AG09309 (cell line): ENCODE measurements at regions not wholly inside any gene's neighbourhood (a gene's known extent, or its start where the extent isn't known, plus 50 kb on each side); places are given as distances from the start of the nearest gene placed in this dataset.
A peak's percentile ranks its signal among the peaks of the same experiment; 100 is the strongest.

Experiments
- DNase-seq: peaks from one replicate; pipeline ENCODE4 v3.0.0-alpha.2; 2010; ENCODE audit warnings: low read depth
- H3K4me3 ChIP-seq: 2 replicates; pipeline ENCODE4 v1.5.1; 2011; ENCODE audit warnings: mild to moderate bottlenecking, low read depth, low read length, moderate library complexity; ENCODE audit not compliant: control insufficient read depth
- CTCF ChIP-seq: IDR thresholded peaks from 2 replicates; pipeline ENCODE4 v1.5.1; 2011; ENCODE audit warnings: mild to moderate bottlenecking, low read depth, low read length, inconsistent platforms; ENCODE audit not compliant: insufficient read depth, control insufficient read depth; ENCODE audit errors: missing control alignments

DNA sequence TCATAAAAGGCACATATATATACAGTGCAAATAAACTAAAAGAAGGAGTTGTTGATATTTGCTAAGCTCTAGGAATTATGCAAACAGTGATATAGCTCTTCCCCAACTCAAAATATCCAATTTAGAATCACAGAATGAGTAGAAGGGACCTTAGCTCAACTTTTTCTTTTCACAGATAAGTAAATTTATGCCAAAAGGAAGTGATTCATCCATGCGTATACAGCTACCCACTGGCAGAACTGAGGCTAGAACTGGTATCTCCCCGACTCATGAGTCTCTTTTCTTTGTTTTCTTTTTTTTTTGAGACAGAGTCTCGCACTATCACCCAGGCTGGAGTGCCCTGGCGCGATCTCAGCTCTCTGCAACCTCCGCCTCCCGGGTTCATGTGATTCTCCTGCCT lies 54.2 kb upstream of the SVIL start:
- TF ChIP-seq CTCF = no peak
- DNase-seq = peak; percentile 14
- H3K4me3 ChIP-seq = no peak overlapping the region

DNA sequence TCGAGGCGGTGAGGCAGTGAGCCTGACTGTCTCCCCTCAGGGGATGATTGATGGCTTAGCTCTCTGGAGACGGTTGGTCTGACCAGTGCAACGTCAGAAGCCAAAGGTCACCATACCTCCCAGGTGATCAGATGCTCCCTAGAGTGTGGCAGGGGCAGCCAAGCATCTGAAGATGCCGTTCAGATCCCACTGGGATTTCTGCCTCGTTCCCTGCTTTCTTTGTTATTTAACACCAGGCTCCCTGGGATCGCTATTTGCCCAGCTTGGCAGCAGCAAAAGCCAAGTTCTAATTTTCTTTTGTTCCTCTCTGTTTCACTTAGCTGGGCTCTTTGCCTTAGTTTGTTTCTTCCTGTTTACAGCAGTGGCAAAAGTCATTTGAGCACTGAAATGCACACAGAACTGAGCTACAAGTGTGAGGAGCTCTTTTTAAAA lies 53.5 kb upstream of the SVIL start:
- no peak for DNase-seq
- H3K4me3 ChIP-seq = no peak overlapping the region
- TF ChIP-seq CTCF = no peak

DNA sequence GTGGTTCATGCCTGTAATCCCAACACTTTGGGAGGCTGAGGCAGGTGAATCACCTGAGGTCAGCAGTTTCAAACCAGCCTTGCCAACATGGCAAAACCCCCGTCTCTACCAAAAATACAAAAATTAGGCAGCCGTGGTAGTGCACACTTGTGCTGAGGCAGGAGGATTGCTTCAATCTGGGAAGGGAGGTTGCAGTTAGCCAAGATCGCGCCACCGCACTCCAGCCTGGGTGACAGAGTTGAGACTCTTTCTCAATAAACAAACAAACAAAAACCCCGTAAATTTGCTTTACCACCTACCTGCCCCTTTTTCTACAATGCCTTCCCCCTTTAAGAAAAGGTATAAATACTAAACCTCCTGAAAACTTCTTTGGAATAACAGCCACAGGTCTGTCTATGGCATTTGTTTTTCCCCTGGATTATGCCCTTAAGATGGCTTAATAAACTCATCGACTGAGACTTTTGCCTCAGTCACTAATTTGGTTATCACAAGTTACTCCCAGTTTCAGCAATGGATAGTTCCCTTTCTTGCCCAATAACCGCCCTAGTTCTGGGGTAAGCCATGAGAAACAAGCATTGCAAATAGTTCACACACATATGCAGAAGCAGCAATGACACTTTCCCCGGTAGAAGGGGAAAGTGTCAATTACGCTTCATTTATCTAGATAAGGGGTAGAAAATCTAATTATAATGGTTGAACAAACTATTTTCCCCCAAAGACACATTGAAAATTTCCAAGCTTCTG lies 52.8 kb upstream of the SVIL start:
- H3K4me3 ChIP-seq = no peak overlapping the region
- DNase-seq = no peak
- TF ChIP-seq CTCF = no peak

DNA sequence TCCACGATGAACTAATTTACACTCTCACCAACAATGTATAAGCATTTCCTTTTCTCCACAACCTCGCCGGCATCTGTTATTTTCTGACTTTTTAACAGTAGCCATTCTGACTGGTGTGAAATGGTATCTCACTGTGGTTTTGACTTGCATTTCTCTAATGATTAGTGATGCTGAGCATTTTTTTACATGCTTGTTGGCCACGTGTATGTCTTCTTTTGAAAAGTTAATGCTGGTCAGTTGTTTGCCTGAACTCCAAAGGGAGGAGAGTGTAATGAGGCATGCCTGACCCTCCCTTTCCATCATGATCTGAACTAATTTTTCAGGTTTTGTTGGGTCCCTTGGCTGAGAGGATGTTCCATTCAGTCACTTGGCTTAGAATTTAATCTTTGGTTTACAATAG lies 50.7 kb upstream of the SVIL start:
- no peak for TF ChIP-seq CTCF
- no peak for DNase-seq
- no peak overlapping the region for H3K4me3 ChIP-seq
